Esophagus muscularis mucosa (tissue), 4 donors: ENCODE measurements at regions not wholly inside any gene's neighbourhood (a gene's known extent, or its start where the extent isn't known, plus 50 kb on each side); places are given as distances from the start of the nearest gene placed in this dataset.

Experiments
- DNase-seq: peaks from one replicate; pipeline ENCODE4 v3.0.0-alpha.2; 2017; ENCODE audit errors: extremely low spot score
- H3K27ac ChIP-seq, 4 donors: fragments of 200-600 bp; sonication (generic); replicated peaks in 1 of 4; 1 replicate in 3 of 4; 2 replicates in 1 of 4; pipeline ENCODE4 v1.5.1; 2016 to 2019; ENCODE audit warnings: mild to moderate bottlenecking in 1 of 4
- H3K27me3 ChIP-seq, 4 donors: fragments of 200-600 bp; sonication (generic); one replicate each; pipeline versions ENCODE4 v1.5.1 to v1.6.0; 2016 to 2019
- H3K36me3 ChIP-seq, 4 donors: fragments of 200-600 bp; sonication (generic); one replicate each; pipeline ENCODE4 v1.5.1; 2016 to 2019
- H3K4me1 ChIP-seq, 4 donors: fragments of 200-600 bp; sonication (generic); one replicate each; pipeline ENCODE4 v1.5.1; 2016 to 2019
- H3K4me3 ChIP-seq, 4 donors: fragments of 200-600 bp; sonication (generic); 1 replicate in 2 of 4; 2 replicates in 2 of 4; pipeline ENCODE4 v1.5.1; 2016 to 2019; ENCODE audit warnings: mild to moderate bottlenecking in 4 of 4, moderate library complexity in 1 of 4
- H3K9me3 ChIP-seq, 4 donors: fragments of 200-600 bp; sonication (generic); 1 replicate in 3 of 4; 2 replicates in 1 of 4; pipeline ENCODE4 v1.5.1; 2016 to 2019
- CTCF ChIP-seq, 3 experiments: fragments of 200-600 bp in 2 of 3; fragments of 450-650 bp in 1 of 3; sonication (generic) in 2 of 3; IDR thresholded peaks; one replicate each; pipeline ENCODE4 v1.5.1; 2017 to 2019; ENCODE audit warnings: antibody characterized with exemption in 3 of 3, mild to moderate bottlenecking in 2 of 3, moderate library complexity in 1 of 3
- EP300 ChIP-seq: sonication (generic); formaldehyde crosslinking; IDR thresholded peaks from one replicate; pipeline ENCODE4 v1.6.1; 2017; ENCODE audit warnings: antibody characterized with exemption
- POLR2A ChIP-seq: fragments of 450-650 bp; IDR thresholded peaks from one replicate; pipeline ENCODE4 v1.6.1; 2017; ENCODE audit warnings: antibody characterized with exemption, moderate library complexity, mild to moderate bottlenecking, low read depth
- POLR2AphosphoS5 ChIP-seq, 2 donors: sonication (generic); formaldehyde crosslinking; IDR thresholded peaks; one replicate each; pipeline ENCODE4 v1.6.1; 2017; ENCODE audit warnings: antibody characterized with exemption in 2 of 2
- WGBS: methylation state at CpG from one replicate; pipeline ENCODE4 v1.1.5; 2018; 5-methylcytosine and 5-hydroxymethylcytosine counted together
- intact Hi-C: fragments of 100-400 bp; cut with DNase I; formaldehyde crosslinking; loops from one replicate; pipeline ENCODE4 v1.15.1; 2023

GRCh38 chr7:156088115-156088514 is 275.9 kb upstream of the SHH start:
- intact Hi-C loops, result no loop called here
- Histone ChIP-seq H3K27ac (no peak overlapping the region), H3K4me1 (no peaks in the 10 kb centered on the region), H3K4me3 (no peak overlapping the region), H3K27me3 (peaks cover 0 to 5% (median 0%) of the 10 kb centered on the region in 4 donors), H3K9me3 (no peaks in the 10 kb centered on the region), H3K36me3 (no peaks in the 10 kb centered on the region)
- WGBS, result 75% methylated on average over 1 of the region's 1 CpG
- TF ChIP-seq POLR2A, result no peak
- no peak for TF ChIP-seq EP300
- no peak for TF ChIP-seq CTCF (IDR thresholded peaks at IDR 0.05)
- no peak for TF ChIP-seq POLR2AphosphoS5 (IDR thresholded peaks at IDR 0.05)
- no peak for DNase-seq

GRCh38 chr7:156082048-156083040 is 270.1 kb upstream of the SHH start:
- Histone ChIP-seq H3K9me3 (no peaks in the 10 kb centered on the region), H3K4me1 (peaks cover 0 to 14% (median 9%) of the 10 kb centered on the region in 4 donors), H3K36me3 (no peaks in the 10 kb centered on the region), H3K4me3 (no peak overlapping the region), H3K27ac (no peak overlapping the region), H3K27me3 (no peaks in the 10 kb centered on the region)
- WGBS, result 49% methylated on average over 21 of the region's 21 CpGs
- no peak for DNase-seq
- TF ChIP-seq EP300 (no peak), CTCF (IDR thresholded peaks at IDR 0.05) (no peak), POLR2AphosphoS5 (IDR thresholded peaks at IDR 0.05) (no peak), POLR2A (no peak)
- intact Hi-C loops, result no loop called here

GRCh38 chr7:156080596-156080995 is 268.3 kb upstream of the SHH start:
- no peaks in the 10 kb centered on the region for H3K27me3 ChIP-seq
- WGBS, result 26% methylated on average over 3 of the region's 3 CpGs
- TF ChIP-seq POLR2AphosphoS5 (IDR thresholded peaks at IDR 0.05) (no peak), CTCF (IDR thresholded peaks at IDR 0.05) (no peak), POLR2A (no peak), EP300 (no peak)
- DNase-seq, result no peak
- peaks cover 0 to 14% (median 9%) of the 10 kb centered on the region in 4 donors for H3K4me1 ChIP-seq
- intact Hi-C loops, result no loop called here
- no peaks in the 10 kb centered on the region for H3K36me3 ChIP-seq
- no peak overlapping the region for H3K27ac ChIP-seq
- H3K9me3 ChIP-seq, result no peaks in the 10 kb centered on the region
- H3K4me3 ChIP-seq, result no peak overlapping the region

GRCh38 chr7:156080046-156080445 is 267.8 kb upstream of the SHH start:
- H3K27me3 ChIP-seq, result no peaks in the 10 kb centered on the region
- TF ChIP-seq POLR2AphosphoS5 (IDR thresholded peaks at IDR 0.05), result no peak
- TF ChIP-seq CTCF (IDR thresholded peaks at IDR 0.05), result no peak
- TF ChIP-seq POLR2A, result no peak
- TF ChIP-seq EP300, result no peak
- 83% methylated on average over 10 of the region's 11 CpGs for WGBS
- no peaks in the 10 kb centered on the region for H3K9me3 ChIP-seq
- no peak overlapping the region for H3K27ac ChIP-seq
- H3K36me3 ChIP-seq, result no peaks in the 10 kb centered on the region
- H3K4me3 ChIP-seq, result no peak overlapping the region
- intact Hi-C loops, result no loop called here
- peaks cover 0 to 14% (median 9%) of the 10 kb centered on the region in 4 donors for H3K4me1 ChIP-seq
- no peak for DNase-seq
